ENCODE measurements at regions not wholly inside any gene's neighbourhood (a gene's known extent, or its start where the extent isn't known, plus 50 kb on each side); places are given as distances from the start of the nearest gene placed in this dataset.

- no peak for DNase-seq
Measured at GRCh38 chrX:69110116-69110530, 55.1 kb downstream of the PJA1 start.

GRCh38 chrX:69109706-69110105 is 55.5 kb downstream of the PJA1 start:
- peak in 2 of 3 donors; percentile 60 to 63 for DNase-seq

GRCh38 chrX:69109036-69109663 is 56.1 kb downstream of the PJA1 start:
- DNase-seq, result no peak

- DNase-seq, result no peak
Measured at GRCh38 chrX:69107747-69108401, 57.4 kb downstream of the PJA1 start.

- peak in 2 of 3 donors; percentile 55 to 87 for DNase-seq
Measured at GRCh38 chrX:69107231-69107739, 58.0 kb downstream of the PJA1 start.

- no peak for DNase-seq
Measured at GRCh38 chrX:69104756-69105434, 60.4 kb downstream of the PJA1 start.

- DNase-seq, result no peak
Measured at GRCh38 chrX:69103539-69103938, 61.7 kb downstream of the PJA1 start.

GRCh38 chrX:69102612-69103194 is 62.5 kb downstream of the PJA1 start:
- peak in 2 of 3 donors; percentile 43 to 53 for DNase-seq

- DNase-seq, result peak in 1 of 3 donors; percentile 42
Measured at GRCh38 chrX:69101683-69102251, 63.5 kb downstream of the PJA1 start.

- no peak for DNase-seq
Measured at GRCh38 chrX:69100478-69100877, 64.8 kb downstream of the PJA1 start.

GRCh38 chrX:69097451-69098236 is 67.6 kb downstream of the PJA1 start:
- no peak for DNase-seq

- DNase-seq, result no peak
Measured at GRCh38 chrX:69096963-69097362, 68.3 kb downstream of the PJA1 start.

- DNase-seq, result peak in 1 of 3 donors; percentile 65
Measured at GRCh38 chrX:69094977-69095669, 70.1 kb downstream of the PJA1 start.

- DNase-seq, result peak in 1 of 3 donors; percentile 63
Measured at GRCh38 chrX:69093960-69094871, 71.0 kb downstream of the PJA1 start.

GRCh38 chrX:69090022-69090421 is 75.2 kb downstream of the PJA1 start:
- DNase-seq, result no peak

GRCh38 chrX:69089203-69089602 is 76.0 kb downstream of the PJA1 start:
- peak in 1 of 3 donors; percentile 51 for DNase-seq

GRCh38 chrX:69088171-69088938 is 76.9 kb downstream of the PJA1 start:
- peak in 2 of 3 donors; percentile 73 to 88 for DNase-seq

- no peak for DNase-seq
Measured at GRCh38 chrX:69085826-69086225, 79.4 kb downstream of the PJA1 start.

GRCh38 chrX:69085151-69085550 is 80.1 kb downstream of the PJA1 start:
- no peak for DNase-seq
